K562 (cell line): ENCODE measurements at regions not wholly inside any gene's neighbourhood (a gene's known extent, or its start where the extent isn't known, plus 50 kb on each side); places are given as distances from the start of the nearest gene placed in this dataset.

Experiments used
- BACH1 ChIP-seq: fragments of 200-800 bp; sonication (Bioruptor generic); IDR thresholded peaks from 2 replicates; pipeline ENCODE4 v1.6.1; 2016; ENCODE audit warnings: missing genetic modification characterization, missing compliant biosample characterization
- BHLHE40 ChIP-seq: IDR thresholded peaks from 2 replicates; pipeline ENCODE4 v1.6.1; 2011; ENCODE audit warnings: low read length, improper control_type of control experiment
- CREB3 ChIP-seq: fragments of 450-650 bp; conservative IDR thresholded peaks from 2 replicates; pipeline ENCODE4 v1.6.1; 2016; ENCODE audit warnings: missing genetic modification characterization, low read depth, mild to moderate bottlenecking, missing compliant biosample characterization, moderate library complexity
- CTBP1 ChIP-seq: fragments of 450-650 bp; IDR thresholded peaks from 2 replicates; pipeline ENCODE4 v1.6.1; 2016; ENCODE audit warnings: borderline replicate concordance
- DDX20 ChIP-seq: fragments of 450-650 bp; IDR thresholded peaks from 2 replicates; pipeline ENCODE4 v1.6.1; 2016; ENCODE audit warnings: missing genetic modification characterization, low read depth, mild to moderate bottlenecking, missing compliant biosample characterization, moderate library complexity
- HMGN3 ChIP-seq: IDR thresholded peaks from 2 replicates; pipeline ENCODE4 v1.6.1; 2011; ENCODE audit warnings: borderline replicate concordance, low read depth, mild to moderate bottlenecking, mixed read lengths, low read length; ENCODE audit not compliant: insufficient read length; ENCODE audit errors: extremely low read depth
- JUN ChIP-seq, 2 experiments: sonication (generic) in 1 of 2; formaldehyde crosslinking in 1 of 2; IDR thresholded peaks; 2 replicates each; pipeline versions ENCODE4 v1.6.1 to v1.8.0; 2012 to 2022; ENCODE audit warnings: borderline replicate concordance in 2 of 2, mild to moderate bottlenecking in 2 of 2, improper control_type of control experiment in 1 of 2, low read depth in 1 of 2, low read length in 1 of 2, missing genetic modification reagents in 1 of 2
- KAT8 ChIP-seq: fragments of 450-650 bp; IDR thresholded peaks from 2 replicates; pipeline ENCODE4 v1.6.1; 2016; ENCODE audit warnings: low read depth, mild to moderate bottlenecking
- KDM1A ChIP-seq, 2 experiments: fragments of 450-650 bp; IDR thresholded peaks; 2 replicates each; pipeline ENCODE4 v1.6.1; 2016; ENCODE audit warnings: mild to moderate bottlenecking in 2 of 2
- KLF10 ChIP-seq: fragments of 250-450 bp; sonication (Bioruptor Pico); IDR thresholded peaks from 2 replicates; pipeline ENCODE4 v1.6.1; 2021; ENCODE audit warnings: matching md5 sums
- MED1 ChIP-seq: sonication (generic); formaldehyde crosslinking; IDR thresholded peaks from 2 replicates; pipeline ENCODE4 v1.8.1; 2023; ENCODE audit warnings: missing genetic modification reagents, borderline replicate concordance
- PHB2 ChIP-seq: fragments of 450-650 bp; IDR thresholded peaks from 2 replicates; pipeline ENCODE4 v1.6.1; 2017; ENCODE audit warnings: low read depth
- SMARCC2 ChIP-seq: fragments of 450-650 bp; IDR thresholded peaks from 2 replicates; pipeline ENCODE4 v1.6.1; 2017; ENCODE audit warnings: antibody characterized with exemption, moderate library complexity, mild to moderate bottlenecking, low read depth
- TAF7 ChIP-seq: fragments of 450-650 bp; IDR thresholded peaks from 2 replicates; pipeline ENCODE4 v1.6.1; 2016; ENCODE audit warnings: missing genetic modification characterization, missing compliant biosample characterization
- TRIM24 ChIP-seq, 2 experiments: fragments of 450-650 bp; IDR thresholded peaks; 2 replicates each; pipeline ENCODE4 v1.6.1; 2016
- ZNF134 ChIP-seq: fragments of 250-450 bp; sonication (Bioruptor Pico); conservative IDR thresholded peaks from 2 replicates; pipeline ENCODE4 v1.4.0; 2020
- ZNF263 ChIP-seq: sonication (generic); formaldehyde crosslinking; IDR thresholded peaks from 2 replicates; pipeline ENCODE4 v1.8.0; 2022; ENCODE audit warnings: mild to moderate bottlenecking, missing genetic modification reagents, borderline replicate concordance
- ZNF398 ChIP-seq: fragments of 250-450 bp; sonication (Bioruptor Pico); IDR thresholded peaks from 2 replicates; pipeline ENCODE4 v1.8.0; 2021; ENCODE audit warnings: moderate library complexity, mild to moderate bottlenecking, inconsistent platforms
- ZNF41 ChIP-seq: fragments of 250-450 bp; sonication (Bioruptor Pico); conservative IDR thresholded peaks from 2 replicates; pipeline ENCODE4 v1.4.0; 2020; ENCODE audit warnings: mild to moderate bottlenecking
- ZNF518B ChIP-seq: fragments of 250-450 bp; sonication (Bioruptor Pico); IDR thresholded peaks from 2 replicates; pipeline ENCODE4 v1.5.0; 2021; ENCODE audit warnings: mild to moderate bottlenecking, moderate library complexity
- ZNF707 ChIP-seq: fragments of 250-450 bp; sonication (Bioruptor Pico); conservative IDR thresholded peaks from 2 replicates; pipeline ENCODE4 v1.8.0; 2022; ENCODE audit warnings: inconsistent platforms, mild to moderate bottlenecking, moderate library complexity
- ZNF764 ChIP-seq: fragments of 250-450 bp; sonication (Bioruptor Pico); IDR thresholded peaks from 2 replicates; pipeline ENCODE4 v1.4.0; 2020; ENCODE audit warnings: low read depth, mild to moderate bottlenecking, moderate library complexity
- ZNF766 ChIP-seq: fragments of 200-800 bp; sonication (Bioruptor generic); conservative IDR thresholded peaks from 2 replicates; pipeline ENCODE4 v1.6.1; 2016; ENCODE audit warnings: missing genetic modification characterization, missing compliant biosample characterization

GRCh38 chr22:27670701-27671412, 130.7 kb downstream of the MN1 start (continued):
- TF ChIP-seq CREB3 (tag), result no peak
- no peak for TF ChIP-seq PHB2
- TF ChIP-seq SMARCC2, result no peak
- no peak for TF ChIP-seq ZNF263 (CRISPR knock-in tag)
- peak; percentile 49 for TF ChIP-seq HMGN3
- no peak for TF ChIP-seq ZNF764 (CRISPR knock-in tag)
- 0 out of 4 replicates have a peak, but pooled peaks of 1 of the 2 experiments have one; percentile 12 for TF ChIP-seq TRIM24 (IDR thresholded peaks at IDR 0.05)
- TF ChIP-seq ZNF707 (CRISPR knock-in tag), result no peak
- TF ChIP-seq TAF7, result 0 out of 2 replicates have a peak, but pooled peaks have one; percentile 20
- no peak for TF ChIP-seq JUN (IDR thresholded peaks at IDR 0.05; ENCODE audit: borderline replicate concordance, low read depth, low read length)
- no peak for TF ChIP-seq JUN (CRISPR knock-in tag; IDR thresholded peaks at IDR 0.05; ENCODE audit: borderline replicate concordance)
- TF ChIP-seq KDM1A (IDR thresholded peaks at IDR 0.05), result peak in 1 of 2 experiments; percentile 51; a peak in 1 of 4 replicates
- TF ChIP-seq ZNF398 (CRISPR knock-in tag), result no peak
- TF ChIP-seq MED1 (CRISPR knock-in tag), result no peak
- TF ChIP-seq ZNF41, result no peak
- TF ChIP-seq BHLHE40, result no peak
- no peak for TF ChIP-seq KAT8
- TF ChIP-seq ZNF766 (CRISPR knock-in tag), result 0 out of 2 replicates have a peak, but pooled peaks have one; percentile 34
- TF ChIP-seq DDX20 (tag), result no peak
- TF ChIP-seq CTBP1, result no peak
- TF ChIP-seq ZNF134 (CRISPR knock-in tag), result no peak
- TF ChIP-seq KLF10 (CRISPR knock-in tag), result no peak
- no peak for TF ChIP-seq BACH1
- TF ChIP-seq ZNF518B (CRISPR knock-in tag), result no peak
